NCI-H1436 treated with DMSO at 0.1 percent for 48 hours (cell line): ENCODE measurements at regions not wholly inside any gene's neighbourhood (a gene's known extent, or its start where the extent isn't known, plus 50 kb on each side); places are given as distances from the start of the nearest gene placed in this dataset.

Experiments used
- DNase-seq: peaks from one replicate; lab custom pipeline; 2025; lab: John Stamatoyannopoulos, UW

GRCh38 chr11:134626032-134626431, 214.0 kb upstream of the B3GAT1 start:
- DNase-seq, result no peak

- DNase-seq, result no peak
These were observed 213.6 kb upstream of the B3GAT1 start for GRCh38 chr11:134625631-134626030.

- DNase-seq, result no peak
These were observed 213.1 kb upstream of the B3GAT1 start for GRCh38 chr11:134625151-134625550.

GRCh38 chr11:134624166-134624920, 212.3 kb upstream of the B3GAT1 start:
- DNase-seq, result no peak

GRCh38 chr11:134623711-134624110, 211.7 kb upstream of the B3GAT1 start:
- no peak for DNase-seq

- no peak for DNase-seq
These were observed 210.4 kb upstream of the B3GAT1 start for GRCh38 chr11:134622458-134622857.

- no peak for DNase-seq
These were observed 205.3 kb upstream of the B3GAT1 start for GRCh38 chr11:134617360-134617759.

GRCh38 chr11:134616038-134616437, 204.0 kb upstream of the B3GAT1 start:
- no peak for DNase-seq

- no peak for DNase-seq
These were observed 203.1 kb upstream of the B3GAT1 start for GRCh38 chr11:134615041-134615615.

GRCh38 chr11:134614141-134614540, 202.1 kb upstream of the B3GAT1 start:
- DNase-seq, result no peak

GRCh38 chr11:134613646-134614045, 201.6 kb upstream of the B3GAT1 start:
- DNase-seq, result no peak

- DNase-seq, result no peak
These were observed 200.3 kb upstream of the B3GAT1 start for GRCh38 chr11:134612140-134613030.

GRCh38 chr11:134611537-134611936, 199.5 kb upstream of the B3GAT1 start:
- no peak for DNase-seq

- DNase-seq, result no peak
These were observed 198.3 kb upstream of the B3GAT1 start for GRCh38 chr11:134610116-134610910.

- DNase-seq, result no peak
These were observed 197.5 kb upstream of the B3GAT1 start for GRCh38 chr11:134609361-134610115.

- no peak for DNase-seq
These were observed 196.1 kb upstream of the B3GAT1 start for GRCh38 chr11:134607963-134608750.

GRCh38 chr11:134606251-134606650, 194.2 kb upstream of the B3GAT1 start:
- DNase-seq, result no peak

GRCh38 chr11:134604886-134605285, 192.8 kb upstream of the B3GAT1 start:
- no peak for DNase-seq

GRCh38 chr11:134599299-134599771, 187.3 kb upstream of the B3GAT1 start:
- no peak for DNase-seq

- DNase-seq, result no peak
These were observed 186.3 kb upstream of the B3GAT1 start for GRCh38 chr11:134598368-134598767.
